ENCODE measurements at regions not wholly inside any gene's neighbourhood (a gene's known extent, or its start where the extent isn't known, plus 50 kb on each side); places are given as distances from the start of the nearest gene placed in this dataset.

- no peak overlapping the region for H3K4me3 ChIP-seq (ENCODE audit: low read depth, low read length)
Observed at GRCh38 chr11:95294701-95295100, 63.7 kb upstream of the SESN3 start.

- no peak overlapping the region for H3K4me3 ChIP-seq (ENCODE audit: low read depth, low read length)
Observed at GRCh38 chr11:95293116-95293515, 62.1 kb upstream of the SESN3 start.

DNA sequence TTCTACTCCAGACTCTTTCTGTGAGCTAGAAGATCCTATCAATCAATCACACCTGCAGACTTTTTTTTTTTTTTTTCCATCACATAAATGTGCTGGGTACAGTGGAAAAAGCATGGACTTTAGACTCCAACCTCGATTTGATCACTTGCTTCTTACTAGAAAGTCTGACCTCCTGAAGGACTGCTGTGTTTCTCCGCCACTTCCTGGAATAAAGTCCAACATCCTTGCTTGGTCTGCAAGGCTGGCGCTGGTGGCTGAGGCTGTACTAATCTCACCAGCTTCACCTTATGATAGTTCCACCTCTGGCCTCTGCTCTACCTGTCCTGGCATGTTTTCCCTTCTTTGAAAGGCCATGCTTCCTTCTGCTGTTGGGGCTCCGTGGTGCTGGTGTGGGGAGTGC is 60.9 kb upstream of the SESN3 start:
- no peak overlapping the region for H3K4me3 ChIP-seq (ENCODE audit: low read depth, low read length)

- no peak overlapping the region for H3K4me3 ChIP-seq (ENCODE audit: low read depth, low read length)
Observed at GRCh38 chr11:95289378-95290101, 58.5 kb upstream of the SESN3 start.

DNA sequence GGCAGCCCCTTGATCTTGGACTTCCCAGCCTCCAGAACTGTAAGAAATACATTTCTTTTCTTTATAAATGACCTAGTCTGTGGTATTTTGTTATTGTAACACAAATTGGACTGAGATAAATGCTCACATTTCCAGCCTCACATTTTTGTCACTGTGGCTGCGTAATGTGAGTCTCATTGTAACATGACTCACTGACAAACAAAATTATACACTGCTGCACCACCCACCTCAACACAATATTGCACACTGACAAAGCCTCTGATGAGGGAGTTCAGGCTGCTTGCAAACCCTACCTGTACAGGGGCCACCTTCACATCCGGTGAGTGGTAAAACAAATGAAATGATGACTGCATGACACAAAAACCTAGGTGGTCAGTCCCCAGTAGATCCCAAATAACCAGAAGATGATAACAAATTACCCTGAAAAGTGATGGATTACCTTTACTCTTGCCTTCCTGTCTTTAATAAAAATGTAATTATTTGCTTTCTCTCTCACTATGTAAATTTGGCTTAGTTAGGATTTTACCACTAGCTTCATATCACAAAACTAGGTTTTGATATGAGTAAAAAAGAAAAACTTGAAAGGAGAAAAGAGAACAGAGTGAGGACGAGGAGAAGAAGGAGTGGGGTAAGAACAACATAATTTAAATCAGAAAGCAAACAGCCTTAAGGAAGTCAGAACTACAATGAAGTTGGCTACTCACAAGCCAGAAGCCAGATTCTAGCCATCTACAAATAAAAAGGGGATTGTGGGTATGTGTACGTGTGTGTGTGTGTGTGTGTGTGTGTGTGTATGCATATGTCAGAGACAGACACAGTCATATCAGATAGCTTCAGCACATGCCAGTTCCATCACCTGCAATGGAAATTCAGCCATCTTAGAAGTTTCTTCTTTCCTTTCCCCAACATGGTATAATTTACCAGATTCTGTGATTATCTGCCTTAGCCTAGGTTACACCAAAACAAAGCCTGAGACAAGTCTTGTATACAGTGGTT is 53.4 kb upstream of the SESN3 start:
- H3K4me3 ChIP-seq (ENCODE audit: low read depth, low read length), result no peak overlapping the region

- no peak overlapping the region for H3K4me3 ChIP-seq (ENCODE audit: low read depth, low read length)
Observed at GRCh38 chr11:95283650-95284049, 52.6 kb upstream of the SESN3 start.

DNA sequence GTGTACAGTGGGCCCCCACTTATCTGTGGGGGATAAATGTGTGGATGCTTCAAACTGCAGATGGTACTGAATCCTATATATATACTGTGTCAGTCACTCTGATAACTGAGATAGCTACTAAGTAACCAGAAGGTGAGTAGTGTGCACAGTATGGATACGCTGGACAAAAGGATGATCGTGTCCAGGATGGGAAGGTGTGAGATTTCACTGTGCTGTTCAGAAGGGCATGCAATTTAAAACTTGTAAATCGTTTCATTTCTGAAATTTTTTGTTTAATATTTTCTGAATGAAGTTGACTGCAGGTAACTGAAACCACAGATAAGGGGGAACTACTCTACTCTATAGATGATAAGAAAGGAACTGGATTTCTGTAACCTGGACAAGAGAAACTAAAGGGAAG is 52.1 kb upstream of the SESN3 start:
- H3K4me3 ChIP-seq (ENCODE audit: low read depth, low read length), result no peak overlapping the region

DNA sequence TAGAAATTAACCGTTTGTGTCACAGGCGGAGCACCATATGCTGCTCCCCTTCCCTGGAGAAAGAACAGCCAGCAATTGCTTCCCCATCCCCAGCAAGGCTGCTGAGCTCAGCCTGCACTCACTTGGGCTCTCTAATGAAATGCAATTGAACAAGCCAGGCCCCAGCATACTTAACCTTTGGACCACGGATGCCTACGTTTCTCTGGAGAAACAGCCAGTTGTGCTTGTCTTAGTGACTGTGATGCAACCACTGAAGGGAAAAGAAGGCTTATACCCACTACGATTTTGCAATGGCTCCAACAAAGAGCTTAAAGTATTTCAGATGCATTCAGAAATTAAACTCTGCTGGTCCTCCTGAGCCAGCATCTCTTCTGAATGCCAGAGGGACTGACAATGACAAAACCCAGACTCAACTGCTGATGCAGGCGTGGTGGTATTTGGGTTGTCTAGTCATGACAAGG is 51.3 kb upstream of the SESN3 start:
- H3K4me3 ChIP-seq (ENCODE audit: low read depth, low read length), result no peak overlapping the region

All from iPS-11a (cell line).